Hematopoietic multipotent progenitor cell treated with erythropoietin and hydrocortisone succinate and interleukin-3 and kit ligand, for 17 days (in vitro differentiated cells): ENCODE measurements at regions not wholly inside any gene's neighbourhood (a gene's known extent, or its start where the extent isn't known, plus 50 kb on each side); places are given as distances from the start of the nearest gene placed in this dataset.
A peak's percentile ranks its signal among the peaks of the same experiment; 100 is the strongest.
"Not testable (repeated sequence)": the region's sequence is repeated elsewhere in the genome, so short reads cannot be mapped to it uniquely, and the experiment has no call there.

Source experiments
- DNase-seq: peaks from one replicate; pipeline ENCODE4 v3.0.0-alpha.2; 2015; ENCODE audit warnings: low spot score

GRCh38 chr12:86945685-86946196 is 689.5 kb upstream of the MGAT4C start:
- DNase-seq = no peak

DNA sequence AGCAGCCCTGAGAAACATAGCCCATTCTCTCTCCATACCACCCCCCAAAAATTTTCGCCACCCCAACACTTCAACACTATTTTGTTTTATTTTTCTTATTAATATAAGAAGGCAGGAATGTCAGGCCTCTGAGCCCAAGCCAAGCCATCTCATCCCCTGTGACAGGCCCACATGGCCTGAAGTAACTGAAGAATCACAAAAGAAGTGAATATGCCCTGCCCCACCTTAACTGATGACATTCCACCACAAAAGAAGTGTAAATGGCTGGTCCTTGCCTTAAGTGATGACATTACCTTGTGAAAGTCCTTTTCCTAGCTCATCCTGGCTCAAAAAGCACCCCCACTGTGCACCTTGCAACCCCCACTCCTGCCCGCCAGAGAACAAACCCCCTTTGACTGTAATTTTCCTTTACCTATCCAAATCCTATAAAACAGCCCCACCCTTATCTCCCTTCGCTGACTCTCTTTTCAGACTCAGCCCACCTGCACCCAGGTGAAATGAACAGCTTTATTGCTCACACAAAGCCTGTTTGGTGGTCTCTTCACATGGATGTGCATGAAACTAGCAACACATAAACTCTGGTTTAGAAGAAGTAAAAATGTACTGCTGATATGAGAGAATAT is 688.1 kb upstream of the MGAT4C start:
- not testable (repeated sequence) for DNase-seq

- DNase-seq = no peak
Measured at GRCh38 chr12:86931714-86932113, 675.5 kb upstream of the MGAT4C start.

DNA sequence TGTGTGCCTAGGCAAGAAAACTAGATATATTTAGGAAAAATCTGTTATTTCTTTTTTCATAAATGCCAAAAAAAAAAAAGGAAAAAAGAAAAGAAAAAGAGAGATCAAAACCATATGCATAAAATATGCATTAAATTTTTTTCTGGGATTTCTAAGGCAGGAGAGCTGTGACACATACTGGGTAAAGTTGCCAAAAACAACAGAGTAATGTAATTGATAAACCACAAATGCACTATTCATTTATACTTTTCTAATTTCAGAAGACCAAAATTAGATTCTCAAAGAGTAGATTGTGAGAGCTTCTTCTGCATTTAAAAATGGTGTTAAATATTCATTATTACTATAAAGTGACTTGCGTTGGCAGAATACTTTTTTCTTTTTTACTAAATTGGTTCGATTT is 673.8 kb upstream of the MGAT4C start:
- DNase-seq = no peak

GRCh38 chr12:86917121-86917520 is 660.9 kb upstream of the MGAT4C start:
- DNase-seq = no peak

DNA sequence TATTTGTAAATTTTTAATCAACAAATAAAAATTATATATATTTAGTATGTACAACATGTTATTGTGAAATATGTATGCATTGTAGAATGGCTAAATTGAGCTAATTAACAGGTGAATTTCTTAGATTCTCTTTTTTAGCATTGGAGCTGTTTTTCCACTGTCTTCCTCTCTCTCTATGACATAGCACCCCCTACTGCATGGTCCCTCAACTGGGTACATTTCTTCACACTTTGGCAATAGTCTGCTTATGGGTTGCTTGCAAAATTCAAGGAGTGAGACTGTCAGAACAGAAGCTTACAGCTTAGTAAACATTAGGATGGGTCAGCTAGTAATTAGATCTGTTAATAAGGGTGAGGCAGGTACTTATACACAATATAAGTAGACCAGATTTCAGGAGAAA is 658.5 kb upstream of the MGAT4C start:
- peak; percentile 22 for DNase-seq

DNA sequence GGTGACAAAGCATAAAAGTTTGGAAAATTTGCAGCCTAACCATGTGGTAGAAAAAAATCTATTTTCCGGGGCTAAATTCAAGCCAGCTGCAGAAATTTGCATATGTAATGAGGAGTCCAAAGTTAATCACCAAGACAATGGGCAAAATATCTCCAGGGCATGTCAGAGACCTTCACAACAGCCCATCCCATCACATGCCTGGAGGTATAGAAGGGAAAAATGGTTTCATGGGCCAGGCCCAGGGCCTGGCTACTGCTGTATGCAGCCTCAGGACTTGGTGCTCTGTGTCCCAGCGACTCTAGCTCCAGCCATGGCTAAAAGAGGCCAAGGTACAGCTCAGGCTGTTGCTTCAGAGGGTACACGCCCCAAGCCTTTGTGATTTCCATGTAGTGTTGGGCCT is 655.8 kb upstream of the MGAT4C start:
- DNase-seq = no peak

- peak; percentile 51 for DNase-seq
Measured at GRCh38 chr12:86903159-86903558, 647.0 kb upstream of the MGAT4C start.

GRCh38 chr12:86860776-86861175 is 604.6 kb upstream of the MGAT4C start:
- DNase-seq = no peak

- DNase-seq = no peak
Measured at GRCh38 chr12:86852451-86852850, 596.3 kb upstream of the MGAT4C start.

GRCh38 chr12:86838711-86839110 is 582.5 kb upstream of the MGAT4C start:
- DNase-seq = no peak

DNA sequence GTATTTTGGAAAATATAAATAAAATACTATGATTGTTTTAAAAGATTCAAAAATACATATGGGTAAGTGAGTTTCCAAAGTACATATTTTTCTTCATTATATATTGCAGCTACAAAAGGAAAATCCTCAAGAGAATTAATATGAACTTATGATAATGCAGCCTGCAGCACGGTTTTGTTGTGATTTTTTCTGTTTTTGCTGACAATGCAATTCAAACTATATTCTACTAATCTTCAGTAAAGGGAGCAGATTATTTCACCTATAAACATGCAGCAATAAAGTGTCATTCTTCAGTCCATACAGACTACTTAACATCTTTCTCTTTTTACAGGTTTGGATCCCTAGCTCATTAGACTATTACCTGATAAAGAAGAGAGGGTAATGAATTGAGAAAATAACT is 582.1 kb upstream of the MGAT4C start:
- DNase-seq = no peak

GRCh38 chr12:86837246-86837645 is 581.1 kb upstream of the MGAT4C start:
- DNase-seq = no peak

DNA sequence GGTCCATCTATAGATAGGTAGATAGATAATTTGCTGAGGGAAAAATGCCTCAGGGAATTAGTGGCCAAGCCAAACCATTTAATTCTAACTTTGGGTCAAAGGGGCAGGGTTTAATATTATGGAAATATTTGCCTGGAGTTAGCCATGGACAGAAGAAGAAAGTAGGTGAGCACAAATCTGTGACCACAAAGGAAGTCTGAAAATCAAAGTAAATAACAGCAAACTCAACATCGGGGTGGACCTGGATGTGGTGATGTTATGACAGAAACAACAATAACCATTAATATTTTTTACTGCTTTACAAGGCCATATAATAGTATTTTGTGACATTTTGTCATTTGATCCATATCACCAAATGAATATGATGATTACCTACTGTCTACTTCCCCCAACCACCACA is 578.0 kb upstream of the MGAT4C start:
- DNase-seq = no peak

DNA sequence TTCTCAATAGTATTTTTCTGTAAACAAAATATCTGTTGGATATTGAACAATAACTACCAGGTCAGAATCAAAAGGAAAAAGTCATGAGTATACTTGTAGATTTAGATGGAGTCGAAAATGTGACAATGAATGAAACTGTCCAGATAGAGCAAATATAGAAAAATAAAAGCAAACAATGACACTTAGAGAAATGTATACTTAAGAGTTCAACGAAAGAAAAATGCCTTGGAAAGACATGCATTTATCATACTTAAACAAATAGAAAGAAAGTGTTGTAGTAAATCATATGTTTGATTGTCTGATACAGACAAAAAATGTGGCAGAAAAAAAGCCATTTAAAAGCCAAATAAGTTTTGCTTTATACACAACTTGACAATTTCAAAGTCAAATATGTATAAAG is 571.2 kb upstream of the MGAT4C start:
- no peak for DNase-seq

- no peak for DNase-seq
Measured at GRCh38 chr12:86826051-86826450, 569.9 kb upstream of the MGAT4C start.

DNA sequence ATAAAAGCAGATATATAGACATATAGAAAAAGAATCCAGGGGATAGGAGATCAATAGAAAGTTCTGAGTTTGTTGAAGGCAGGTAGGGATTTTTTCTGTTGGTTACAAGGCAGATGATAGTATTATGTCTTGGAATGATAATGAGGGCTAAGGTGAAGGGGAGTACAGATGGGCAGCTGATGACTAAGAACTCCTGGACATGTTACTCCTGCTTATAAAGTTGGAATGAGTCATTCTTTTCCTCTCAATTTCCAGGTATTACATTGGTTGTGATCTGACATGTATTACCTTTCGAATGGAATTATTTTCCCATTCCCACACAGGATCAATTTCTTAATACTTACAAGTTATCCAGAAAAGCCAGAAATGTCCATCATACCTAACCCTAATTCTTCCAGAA is 545.2 kb upstream of the MGAT4C start:
- DNase-seq = no peak

- DNase-seq = no peak
Measured at GRCh38 chr12:86799616-86800015, 543.4 kb upstream of the MGAT4C start.

DNA sequence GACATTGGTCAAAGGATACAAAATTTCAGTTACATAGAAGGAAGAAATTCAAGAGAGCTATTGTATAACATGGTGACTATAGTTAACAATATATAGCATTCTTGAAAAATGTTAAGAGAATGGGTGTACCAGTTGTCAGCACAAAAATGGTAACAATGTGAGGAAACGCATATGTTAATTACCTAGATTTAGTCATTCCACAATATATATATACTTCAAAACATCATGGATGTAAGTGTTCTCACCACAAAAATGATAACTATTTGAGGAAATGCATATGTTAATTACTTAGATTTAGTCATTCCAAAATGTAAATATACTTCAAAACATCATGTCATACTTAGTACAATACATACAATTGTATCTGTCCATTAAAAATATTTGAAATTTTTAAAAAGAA is 540.4 kb upstream of the MGAT4C start:
- DNase-seq = no peak

DNA sequence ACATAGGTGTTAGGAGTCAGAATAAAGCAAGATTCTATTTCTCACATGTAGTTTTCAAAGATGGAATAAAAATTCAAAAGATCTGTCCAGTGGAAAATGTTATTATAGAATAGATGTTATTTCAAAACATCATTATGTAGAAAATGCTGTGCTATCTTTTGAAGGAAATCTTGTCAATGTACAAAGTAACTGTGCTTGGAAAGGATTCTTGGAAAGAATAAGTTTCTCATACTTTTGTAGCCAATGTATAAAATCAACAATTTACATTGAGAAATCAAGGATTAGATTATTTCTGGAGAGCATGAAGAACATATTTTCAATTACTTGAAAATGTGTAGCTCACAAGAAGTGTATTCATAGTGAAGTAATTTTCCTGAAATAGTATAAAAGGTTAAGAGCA is 532.5 kb upstream of the MGAT4C start:
- DNase-seq = no peak

- no peak for DNase-seq
Measured at GRCh38 chr12:86787419-86787818, 531.2 kb upstream of the MGAT4C start.

- DNase-seq = no peak
Measured at GRCh38 chr12:86777325-86777724, 521.1 kb upstream of the MGAT4C start.

- DNase-seq = no peak
Measured at GRCh38 chr12:86774841-86775388, 518.7 kb upstream of the MGAT4C start.

- no peak for DNase-seq
Measured at GRCh38 chr12:86772696-86773095, 516.5 kb upstream of the MGAT4C start.
